ENCODE measurements at regions not wholly inside any gene's neighbourhood (a gene's known extent, or its start where the extent isn't known, plus 50 kb on each side); places are given as distances from the start of the nearest gene placed in this dataset.

DNA sequence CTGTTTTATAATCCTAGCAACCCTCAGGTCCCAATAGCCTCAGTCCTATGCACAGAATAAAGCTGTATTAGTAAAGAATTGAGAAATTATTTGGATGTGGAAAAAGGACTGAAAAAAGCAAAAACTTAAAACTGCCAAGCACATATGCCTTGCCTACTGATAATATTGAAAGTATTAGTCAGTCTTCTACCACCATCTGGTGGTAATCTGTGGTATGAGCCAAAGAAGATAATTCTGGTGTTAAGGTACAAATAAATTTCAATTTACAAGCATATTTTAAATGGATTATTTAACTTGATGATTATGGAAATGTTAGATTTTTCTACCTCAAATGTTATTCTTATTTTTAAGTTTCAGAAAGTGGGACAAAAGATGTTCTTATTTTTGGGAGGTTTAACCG is 460.3 kb upstream of the KLHL1 start:
- no peaks in the 10 kb centered on the region for H3K4me1 ChIP-seq (ENCODE audit: control insufficient read depth in 5 of 5, insufficient read depth in 5 of 5, low read length in 5 of 5)
- no peak overlapping the region for H3K9ac ChIP-seq (ENCODE audit: low read length in 5 of 5)
- H3K4me3 ChIP-seq (ENCODE audit: low read depth in 1 of 5, low read length in 5 of 5): no peak overlapping the region
- no peak overlapping the region for H3K27ac ChIP-seq (ENCODE audit: low read depth, low read length)
- no peaks in the 10 kb centered on the region for H3K9me3 ChIP-seq (ENCODE audit: control insufficient read depth in 5 of 5, low read length in 5 of 5)
- no peaks in the 10 kb centered on the region for H3K27me3 ChIP-seq (ENCODE audit: control insufficient read depth in 5 of 5, insufficient read depth in 4 of 5, low read length in 5 of 5)
- no peaks in the 10 kb centered on the region for H3K36me3 ChIP-seq (ENCODE audit: control insufficient read depth in 5 of 5, insufficient read depth in 5 of 5, low read length in 5 of 5)

DNA sequence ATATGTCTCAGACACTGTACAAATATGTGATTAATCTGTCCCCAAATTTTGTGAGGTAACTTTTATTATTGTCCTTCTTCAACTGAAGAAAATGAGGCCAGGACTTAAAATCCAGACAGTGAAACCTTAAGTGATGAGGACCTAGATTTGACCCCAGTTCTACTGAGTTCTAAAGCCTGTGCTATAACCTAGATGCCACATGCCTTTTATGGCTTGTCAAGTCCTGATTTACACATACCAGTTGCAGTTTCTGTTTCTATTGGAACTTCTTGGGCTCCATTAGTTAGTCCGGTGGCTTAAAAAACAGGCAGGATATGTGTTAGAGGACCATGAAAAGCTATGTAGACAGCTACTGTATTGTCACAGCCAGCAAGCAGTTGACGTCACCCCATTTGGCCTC is 436.5 kb upstream of the KLHL1 start:
- no peak overlapping the region for H3K27ac ChIP-seq (ENCODE audit: low read depth, low read length)
- no peaks in the 10 kb centered on the region for H3K4me1 ChIP-seq (ENCODE audit: control insufficient read depth in 5 of 5, insufficient read depth in 5 of 5, low read length in 5 of 5)
- H3K9ac ChIP-seq (ENCODE audit: low read length in 5 of 5): no peak overlapping the region
- no peaks in the 10 kb centered on the region for H3K27me3 ChIP-seq (ENCODE audit: control insufficient read depth in 5 of 5, insufficient read depth in 4 of 5, low read length in 5 of 5)
- no peaks in the 10 kb centered on the region for H3K9me3 ChIP-seq (ENCODE audit: control insufficient read depth in 5 of 5, low read length in 5 of 5)
- no peak overlapping the region for H3K4me3 ChIP-seq (ENCODE audit: low read depth in 1 of 5, low read length in 5 of 5)
- H3K36me3 ChIP-seq (ENCODE audit: control insufficient read depth in 5 of 5, insufficient read depth in 5 of 5, low read length in 5 of 5): no peaks in the 10 kb centered on the region

DNA sequence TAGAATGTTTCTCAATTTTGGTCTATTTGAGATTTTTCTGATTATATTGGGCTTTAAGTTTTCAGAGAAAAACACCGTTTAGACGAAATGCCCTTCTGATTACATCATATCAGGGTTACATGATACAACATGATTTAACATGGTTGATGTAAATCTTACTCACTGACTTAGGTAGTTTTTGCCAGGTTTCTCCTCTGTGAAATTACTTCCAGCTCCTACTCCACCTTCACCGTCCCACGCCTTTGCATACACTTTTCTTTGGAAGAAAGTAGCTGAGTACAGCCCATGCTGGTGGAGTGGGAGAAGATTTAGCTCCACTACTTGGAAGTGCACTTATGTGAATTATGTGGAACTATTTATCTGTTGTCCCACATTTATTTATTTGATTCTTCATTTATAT is 433.2 kb upstream of the KLHL1 start:
- Histone ChIP-seq H3K4me3 (ENCODE audit: low read depth in 1 of 5, low read length in 5 of 5) (no peak overlapping the region), H3K9me3 (ENCODE audit: control insufficient read depth in 5 of 5, low read length in 5 of 5) (no peaks in the 10 kb centered on the region), H3K27ac (ENCODE audit: low read depth, low read length) (no peak overlapping the region), H3K27me3 (ENCODE audit: control insufficient read depth in 5 of 5, insufficient read depth in 4 of 5, low read length in 5 of 5) (no peaks in the 10 kb centered on the region), H3K9ac (ENCODE audit: low read length in 5 of 5) (no peak overlapping the region), H3K4me1 (ENCODE audit: control insufficient read depth in 5 of 5, insufficient read depth in 5 of 5, low read length in 5 of 5) (no peaks in the 10 kb centered on the region), H3K36me3 (ENCODE audit: control insufficient read depth in 5 of 5, insufficient read depth in 5 of 5, low read length in 5 of 5) (no peaks in the 10 kb centered on the region)

DNA sequence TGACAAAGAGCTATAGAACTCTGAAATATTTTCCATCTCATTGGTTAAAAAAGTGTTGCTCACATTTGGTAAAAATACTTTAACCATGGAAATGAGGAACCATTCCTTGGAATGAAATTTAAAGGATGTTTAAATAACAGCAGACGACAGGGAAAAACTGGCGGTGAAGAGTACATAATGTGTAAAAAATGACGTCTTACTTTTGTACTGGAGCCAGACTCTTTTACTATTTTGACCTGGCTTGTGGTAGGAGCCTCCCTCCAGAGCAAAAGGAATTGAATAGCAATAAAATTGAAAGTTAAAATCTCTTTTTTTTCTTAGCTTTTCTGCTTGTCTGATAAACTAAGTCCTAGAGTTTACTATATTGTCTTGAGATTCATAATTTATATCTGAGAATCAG is 426.2 kb upstream of the KLHL1 start:
- no peak overlapping the region for H3K4me3 ChIP-seq (ENCODE audit: low read depth in 1 of 5, low read length in 5 of 5)
- no peaks in the 10 kb centered on the region for H3K9me3 ChIP-seq (ENCODE audit: control insufficient read depth in 5 of 5, low read length in 5 of 5)
- H3K27ac ChIP-seq (ENCODE audit: low read depth, low read length): no peak overlapping the region
- no peaks in the 10 kb centered on the region for H3K4me1 ChIP-seq (ENCODE audit: control insufficient read depth in 5 of 5, insufficient read depth in 5 of 5, low read length in 5 of 5)
- no peaks in the 10 kb centered on the region for H3K27me3 ChIP-seq (ENCODE audit: control insufficient read depth in 5 of 5, insufficient read depth in 4 of 5, low read length in 5 of 5)
- H3K9ac ChIP-seq (ENCODE audit: low read length in 5 of 5): no peak overlapping the region
- H3K36me3 ChIP-seq (ENCODE audit: control insufficient read depth in 5 of 5, insufficient read depth in 5 of 5, low read length in 5 of 5): no peaks in the 10 kb centered on the region

DNA sequence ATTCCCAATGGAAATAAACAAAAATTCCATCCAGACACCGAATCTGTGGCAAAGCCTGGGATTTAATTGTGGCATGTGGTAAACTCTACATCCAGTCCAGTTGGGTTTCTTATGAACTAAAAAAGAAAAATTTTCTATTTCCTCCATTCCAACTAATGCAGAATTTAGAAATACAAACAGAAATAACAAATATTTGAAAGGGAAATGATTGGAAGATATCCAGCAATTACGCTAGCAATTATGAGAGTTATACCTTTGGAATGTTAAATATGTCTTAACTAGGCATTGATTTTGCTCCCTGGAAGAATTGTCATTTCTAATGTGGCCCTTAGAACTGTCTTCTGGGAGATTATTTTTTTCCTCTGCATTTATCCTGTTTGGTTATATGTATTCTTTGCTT is 421.4 kb upstream of the KLHL1 start:
- no peaks in the 10 kb centered on the region for H3K9me3 ChIP-seq (ENCODE audit: control insufficient read depth in 5 of 5, low read length in 5 of 5)
- H3K36me3 ChIP-seq (ENCODE audit: control insufficient read depth in 5 of 5, insufficient read depth in 5 of 5, low read length in 5 of 5): no peaks in the 10 kb centered on the region
- H3K4me1 ChIP-seq (ENCODE audit: control insufficient read depth in 5 of 5, insufficient read depth in 5 of 5, low read length in 5 of 5): no peaks in the 10 kb centered on the region
- no peak overlapping the region for H3K4me3 ChIP-seq (ENCODE audit: low read depth in 1 of 5, low read length in 5 of 5)
- H3K27me3 ChIP-seq (ENCODE audit: control insufficient read depth in 5 of 5, insufficient read depth in 4 of 5, low read length in 5 of 5): no peaks in the 10 kb centered on the region
- H3K9ac ChIP-seq (ENCODE audit: low read length in 5 of 5): no peak overlapping the region
- no peak overlapping the region for H3K27ac ChIP-seq (ENCODE audit: low read depth, low read length)

DNA sequence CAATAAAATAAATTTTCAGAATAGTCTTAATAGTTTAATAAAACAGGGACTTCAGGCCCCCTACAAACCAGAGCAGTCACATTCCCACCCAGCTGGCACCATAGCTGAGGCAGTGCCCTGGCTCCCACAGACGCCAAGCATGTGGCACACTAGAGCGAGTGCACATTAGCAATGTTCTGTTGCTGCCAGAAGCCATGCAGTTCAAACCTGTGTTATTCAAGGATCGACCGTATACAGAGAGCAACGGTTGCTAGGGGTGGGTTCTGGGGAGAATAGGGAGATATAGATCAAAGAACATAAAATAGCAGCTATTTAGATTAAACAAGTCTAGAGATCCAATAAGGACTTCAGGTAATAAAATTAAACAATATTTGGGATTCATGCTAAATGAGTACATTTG is 419.3 kb upstream of the KLHL1 start:
- Histone ChIP-seq H3K9me3 (ENCODE audit: control insufficient read depth in 5 of 5, low read length in 5 of 5) (no peaks in the 10 kb centered on the region), H3K27ac (ENCODE audit: low read depth, low read length) (no peak overlapping the region), H3K9ac (ENCODE audit: low read length in 5 of 5) (no peak overlapping the region), H3K36me3 (ENCODE audit: control insufficient read depth in 5 of 5, insufficient read depth in 5 of 5, low read length in 5 of 5) (no peaks in the 10 kb centered on the region), H3K4me3 (ENCODE audit: low read depth in 1 of 5, low read length in 5 of 5) (no peak overlapping the region), H3K27me3 (ENCODE audit: control insufficient read depth in 5 of 5, insufficient read depth in 4 of 5, low read length in 5 of 5) (no peaks in the 10 kb centered on the region), H3K4me1 (ENCODE audit: control insufficient read depth in 5 of 5, insufficient read depth in 5 of 5, low read length in 5 of 5) (peaks cover 0 to 3% (median 0%) of the 10 kb centered on the region in 5 donors)

DNA sequence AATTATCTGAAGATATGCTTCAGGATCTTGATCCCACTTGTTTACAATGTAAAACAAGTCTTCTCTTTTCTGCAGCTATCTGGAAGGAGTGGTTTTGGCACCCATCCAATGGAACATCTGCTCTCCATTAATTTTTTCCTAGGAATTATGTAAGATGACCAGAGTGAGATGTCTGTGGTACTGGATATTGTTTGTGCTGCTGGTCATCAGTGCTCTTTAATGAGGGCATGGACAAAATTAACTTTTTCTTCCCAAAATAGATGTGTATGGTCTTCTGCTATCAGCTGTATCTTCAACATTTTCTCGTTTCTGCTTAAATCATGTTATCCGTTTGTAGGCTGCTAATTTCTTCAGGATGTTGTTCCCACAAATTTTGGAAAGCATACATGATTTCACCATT is 415.4 kb upstream of the KLHL1 start:
- Histone ChIP-seq H3K27me3 (ENCODE audit: control insufficient read depth in 5 of 5, insufficient read depth in 4 of 5, low read length in 5 of 5) (no peaks in the 10 kb centered on the region), H3K4me1 (ENCODE audit: control insufficient read depth in 5 of 5, insufficient read depth in 5 of 5, low read length in 5 of 5) (peaks cover 0 to 3% (median 0%) of the 10 kb centered on the region in 5 donors), H3K27ac (ENCODE audit: low read depth, low read length) (no peak overlapping the region), H3K4me3 (ENCODE audit: low read depth in 1 of 5, low read length in 5 of 5) (no peak overlapping the region), H3K9me3 (ENCODE audit: control insufficient read depth in 5 of 5, low read length in 5 of 5) (no peaks in the 10 kb centered on the region), H3K9ac (ENCODE audit: low read length in 5 of 5) (no peak overlapping the region), H3K36me3 (ENCODE audit: control insufficient read depth in 5 of 5, insufficient read depth in 5 of 5, low read length in 5 of 5) (no peaks in the 10 kb centered on the region)

DNA sequence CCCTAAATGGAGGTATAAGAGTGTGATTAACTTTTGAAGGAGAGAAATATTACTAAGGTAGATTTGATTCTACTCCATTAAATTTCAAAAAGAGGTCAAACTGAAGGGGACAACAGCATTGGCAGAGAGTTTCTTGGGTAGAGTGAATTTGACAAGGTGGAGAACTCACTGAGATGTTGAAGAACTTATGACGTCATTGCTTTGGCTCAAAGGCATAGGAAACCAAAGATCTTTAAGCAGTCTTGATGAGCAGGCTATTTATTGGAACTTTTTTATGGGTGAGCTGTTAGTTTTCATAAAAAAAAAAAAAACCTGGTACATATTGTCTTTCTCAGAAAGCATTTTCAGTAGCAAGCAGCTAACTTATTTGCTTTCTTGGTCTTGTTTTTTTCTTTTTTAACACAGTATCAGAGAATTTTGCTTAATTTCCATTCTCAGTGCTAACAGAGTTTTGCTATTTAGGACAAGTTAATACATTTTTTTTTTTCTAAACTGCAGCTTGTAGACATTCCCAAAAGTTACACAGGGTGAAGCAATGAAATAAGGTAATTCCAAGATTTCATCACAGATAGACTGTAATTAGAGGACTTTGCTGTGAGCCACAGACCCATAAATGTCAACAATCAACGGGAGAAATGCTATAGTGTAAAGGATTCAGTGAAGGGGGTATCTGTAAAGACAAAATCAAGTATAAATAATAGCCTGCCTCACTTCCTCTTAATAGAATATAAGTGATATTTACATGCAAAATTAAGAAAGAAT is 412.2 kb upstream of the KLHL1 start:
- no peak overlapping the region for H3K27ac ChIP-seq (ENCODE audit: low read depth, low read length)
- H3K9ac ChIP-seq (ENCODE audit: low read length in 5 of 5): no peak overlapping the region
- no peaks in the 10 kb centered on the region for H3K27me3 ChIP-seq (ENCODE audit: control insufficient read depth in 5 of 5, insufficient read depth in 4 of 5, low read length in 5 of 5)
- H3K36me3 ChIP-seq (ENCODE audit: control insufficient read depth in 5 of 5, insufficient read depth in 5 of 5, low read length in 5 of 5): no peaks in the 10 kb centered on the region
- H3K4me3 ChIP-seq (ENCODE audit: low read depth in 1 of 5, low read length in 5 of 5): no peak overlapping the region
- H3K4me1 ChIP-seq (ENCODE audit: control insufficient read depth in 5 of 5, insufficient read depth in 5 of 5, low read length in 5 of 5): peaks cover 0 to 3% (median 0%) of the 10 kb centered on the region in 5 donors
- H3K9me3 ChIP-seq (ENCODE audit: control insufficient read depth in 5 of 5, low read length in 5 of 5): no peaks in the 10 kb centered on the region

DNA sequence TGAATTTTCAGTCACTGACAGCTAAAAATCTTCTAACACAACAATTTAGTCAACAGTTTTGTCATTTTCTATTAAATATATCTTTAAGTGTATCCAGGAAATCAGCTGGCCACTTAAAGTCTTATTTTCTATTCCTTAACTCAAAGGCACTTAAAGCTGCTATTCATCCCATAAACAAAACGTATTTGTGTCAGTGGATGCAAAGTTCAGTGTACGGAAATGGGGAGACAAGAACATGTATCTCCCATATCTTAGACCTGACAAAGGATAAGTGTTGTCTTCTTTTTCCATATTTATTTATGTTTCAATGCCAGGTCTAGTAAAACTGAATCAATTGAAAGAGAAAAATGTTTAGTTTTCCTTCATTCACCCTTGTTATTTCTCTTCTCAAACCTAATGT is 409.8 kb upstream of the KLHL1 start:
- H3K4me3 ChIP-seq (ENCODE audit: low read depth in 1 of 5, low read length in 5 of 5): no peak overlapping the region
- H3K36me3 ChIP-seq (ENCODE audit: control insufficient read depth in 5 of 5, insufficient read depth in 5 of 5, low read length in 5 of 5): no peaks in the 10 kb centered on the region
- no peak overlapping the region for H3K9ac ChIP-seq (ENCODE audit: low read length in 5 of 5)
- H3K27me3 ChIP-seq (ENCODE audit: control insufficient read depth in 5 of 5, insufficient read depth in 4 of 5, low read length in 5 of 5): no peaks in the 10 kb centered on the region
- no peak overlapping the region for H3K27ac ChIP-seq (ENCODE audit: low read depth, low read length)
- no peaks in the 10 kb centered on the region for H3K4me1 ChIP-seq (ENCODE audit: control insufficient read depth in 5 of 5, insufficient read depth in 5 of 5, low read length in 5 of 5)
- H3K9me3 ChIP-seq (ENCODE audit: control insufficient read depth in 5 of 5, low read length in 5 of 5): no peaks in the 10 kb centered on the region

DNA sequence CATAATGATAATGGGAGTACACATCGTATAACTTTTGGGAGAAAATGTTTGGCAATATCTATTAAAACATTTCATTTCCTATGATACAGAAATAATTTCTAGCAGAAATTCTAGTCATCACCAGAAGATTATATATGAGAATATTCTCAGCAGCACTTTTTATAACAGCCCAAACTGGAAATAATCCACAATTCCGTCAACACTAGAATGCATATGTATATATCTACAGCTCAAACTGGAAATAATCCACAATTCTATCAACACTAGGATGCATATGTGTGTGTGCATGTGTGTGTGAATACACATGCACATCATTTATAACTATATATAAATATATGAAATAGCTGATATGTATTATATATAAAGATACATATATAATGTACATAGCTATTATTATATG is 408.0 kb upstream of the KLHL1 start:
- no peaks in the 10 kb centered on the region for H3K36me3 ChIP-seq (ENCODE audit: control insufficient read depth in 5 of 5, insufficient read depth in 5 of 5, low read length in 5 of 5)
- H3K27me3 ChIP-seq (ENCODE audit: control insufficient read depth in 5 of 5, insufficient read depth in 4 of 5, low read length in 5 of 5): no peaks in the 10 kb centered on the region
- no peak overlapping the region for H3K9ac ChIP-seq (ENCODE audit: low read length in 5 of 5)
- no peak overlapping the region for H3K27ac ChIP-seq (ENCODE audit: low read depth, low read length)
- H3K4me3 ChIP-seq (ENCODE audit: low read depth in 1 of 5, low read length in 5 of 5): no peak overlapping the region
- H3K9me3 ChIP-seq (ENCODE audit: control insufficient read depth in 5 of 5, low read length in 5 of 5): no peaks in the 10 kb centered on the region
- H3K4me1 ChIP-seq (ENCODE audit: control insufficient read depth in 5 of 5, insufficient read depth in 5 of 5, low read length in 5 of 5): no peaks in the 10 kb centered on the region

Data from subcutaneous abdominal adipose tissue (tissue), 5 donors.